ENCODE measurements at regions not wholly inside any gene's neighbourhood (a gene's known extent, or its start where the extent isn't known, plus 50 kb on each side); places are given as distances from the start of the nearest gene placed in this dataset.

- DNase-seq (ENCODE audit: low read depth, low spot score) = no peak
These were observed 891.6 kb upstream of the ZEB2 start for GRCh38 chr2:145411493-145411892.

More at GRCh38 chr2:145411493-145411892, 891.6 kb upstream of the ZEB2 start:
- Histone ChIP-seq H4K20me1 (ENCODE audit: insufficient read depth) (no peaks in the 10 kb centered on the region), H3K9me3 (ENCODE audit: control insufficient read depth in 1 of 2, insufficient read depth in 1 of 2, low read depth in 1 of 2, low read length in 2 of 2) (no peaks in the 10 kb centered on the region), H2AFZ (ENCODE audit: low read depth, low read length, poor library complexity, severe bottlenecking) (no peak overlapping the region), H3K27me3 (ENCODE audit: insufficient read depth, low read length) (no peaks in the 10 kb centered on the region), H3K4me1 (ENCODE audit: control insufficient read depth in 1 of 2, insufficient read depth in 2 of 2, low read length in 2 of 2) (no peaks in the 10 kb centered on the region), H3K27ac (ENCODE audit: low read depth, low read length) (no peak overlapping the region), H3K4me2 (ENCODE audit: low read length) (no peak overlapping the region), H3K9ac (ENCODE audit: low read length) (no peak overlapping the region), H3K9me2 (ENCODE audit: insufficient read depth) (0 out of 2 replicates have a peak, but pooled peaks cover 4% of the 10 kb centered on the region), H3K79me2 (ENCODE audit: insufficient read depth, low read length) (no peaks in the 10 kb centered on the region), H3K4me3 (replicated peaks in 1 of 2; ENCODE audit: low read depth in 1 of 2, low read length in 2 of 2) (no peak overlapping the region), H3K36me3 (ENCODE audit: control insufficient read depth in 1 of 2, insufficient read depth in 2 of 2, low read length in 2 of 2) (no peaks in the 10 kb centered on the region)
- ChIA-PET POLR2A (no interaction called here), RAD21 (ENCODE audit: low non-redundant PET in 1 of 2, low total read pairs in 2 of 2, uncharacterized antibody in 2 of 2, unreplicated experiment in 2 of 2) (no interaction called here), CTCF (no interaction called here)
- ATAC-seq = no peak
- intact Hi-C loops (cut with micrococcal nuclease) = no loop called here
- no TSS peak for BruUV-seq (replicated peaks)
- TF ChIP-seq POLR2AphosphoS5 (IDR thresholded peaks at IDR 0.05; ENCODE audit: low read depth, low read length) (no peak), ELF1 (IDR thresholded peaks at IDR 0.05; ENCODE audit: borderline replicate concordance, low read depth) (no peak), EZH2 (IDR thresholded peaks at IDR 0.05) (no peak), ZNF274 (IDR thresholded peaks at IDR 0.05; ENCODE audit: low read depth, low read length) (no peak), EGR1 (IDR thresholded peaks at IDR 0.05; ENCODE audit: low read depth) (no peak), TCF7L2 (IDR thresholded peaks at IDR 0.05; ENCODE audit: borderline replicate concordance, extremely low read depth, insufficient read depth, insufficient read length) (no peak), REST (IDR thresholded peaks at IDR 0.05; ENCODE audit: low read depth) (no peak), FOSL1 (IDR thresholded peaks at IDR 0.05; ENCODE audit: low read depth) (no peak), EZH2phosphoT487 (IDR thresholded peaks at IDR 0.05; ENCODE audit: borderline replicate concordance) (no peak), YY1 (IDR thresholded peaks at IDR 0.05; ENCODE audit: extremely low read depth, insufficient replicate concordance, low read depth, low read length) (no peak), SP1 (IDR thresholded peaks at IDR 0.05; ENCODE audit: low read depth) (no peak), RAD21 (IDR thresholded peaks at IDR 0.05; ENCODE audit: low read depth) (no peak), POLR2A (IDR thresholded peaks at IDR 0.05; ENCODE audit: borderline replicate concordance, extremely low read depth, insufficient read depth, insufficient read length) (no peak)
- TF ChIP-seq, protein P1, sequence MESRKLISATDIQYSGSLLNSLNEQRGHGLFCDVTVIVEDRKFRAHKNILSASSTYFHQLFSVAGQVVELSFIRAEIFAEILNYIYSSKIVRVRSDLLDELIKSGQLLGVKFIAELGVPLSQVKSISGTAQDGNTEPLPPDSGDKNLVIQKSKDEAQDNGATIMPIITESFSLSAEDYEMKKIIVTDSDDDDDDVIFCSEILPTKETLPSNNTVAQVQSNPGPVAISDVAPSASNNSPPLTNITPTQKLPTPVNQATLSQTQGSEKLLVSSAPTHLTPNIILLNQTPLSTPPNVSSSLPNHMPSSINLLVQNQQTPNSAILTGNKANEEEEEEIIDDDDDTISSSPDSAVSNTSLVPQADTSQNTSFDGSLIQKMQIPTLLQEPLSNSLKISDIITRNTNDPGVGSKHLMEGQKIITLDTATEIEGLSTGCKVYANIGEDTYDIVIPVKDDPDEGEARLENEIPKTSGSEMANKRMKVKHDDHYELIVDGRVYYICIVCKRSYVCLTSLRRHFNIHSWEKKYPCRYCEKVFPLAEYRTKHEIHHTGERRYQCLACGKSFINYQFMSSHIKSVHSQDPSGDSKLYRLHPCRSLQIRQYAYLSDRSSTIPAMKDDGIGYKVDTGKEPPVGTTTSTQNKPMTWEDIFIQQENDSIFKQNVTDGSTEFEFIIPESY (IDR thresholded peaks at IDR 0.05; ENCODE audit: extremely low read depth, insufficient replicate concordance, low read length) = no peak
- TF ChIP-seq, protein P2, sequence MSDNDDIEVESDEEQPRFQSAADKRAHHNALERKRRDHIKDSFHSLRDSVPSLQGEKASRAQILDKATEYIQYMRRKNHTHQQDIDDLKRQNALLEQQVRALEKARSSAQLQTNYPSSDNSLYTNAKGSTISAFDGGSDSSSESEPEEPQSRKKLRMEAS (IDR thresholded peaks at IDR 0.05) = no peak
